ENCODE measurements at regions not wholly inside any gene's neighbourhood (a gene's known extent, or its start where the extent isn't known, plus 50 kb on each side); places are given as distances from the start of the nearest gene placed in this dataset.
A peak's percentile ranks its signal among the peaks of the same experiment; 100 is the strongest.
"Not testable (repeated sequence)": the region's sequence is repeated elsewhere in the genome, so short reads cannot be mapped to it uniquely, and the experiment has no call there.

GRCh38 chr2:64276417-64277095 is 132.3 kb upstream of the PELI1 start:
- DNase-seq (ENCODE audit: low spot score, unreplicated experiment): no peak
- no peak overlapping the region for H3K4me3 Mint-ChIP-seq (ENCODE audit: low read depth)
- peaks cover 17% of the 10 kb centered on the region for H3K4me1 Mint-ChIP-seq (ENCODE audit: low read depth)

GRCh38 chr2:64277101-64277849 is 133.1 kb upstream of the PELI1 start:
- H3K36me3 Mint-ChIP-seq (ENCODE audit: insufficient read depth): no peaks in the 10 kb centered on the region

More at GRCh38 chr2:64276417-64277095, 132.3 kb upstream of the PELI1 start:
- TF ChIP-seq CTCF (IDR thresholded peaks at IDR 0.05; ENCODE audit: unreplicated experiment): no peak
- Mint-ChIP-seq H3K36me3 (ENCODE audit: insufficient read depth) (no peaks in the 10 kb centered on the region), H3K9me3 (ENCODE audit: low read depth) (no peaks in the 10 kb centered on the region), H3K27ac (peak overlapping the region; percentile 56), H3K27me3 (no peaks in the 10 kb centered on the region)

DNA sequence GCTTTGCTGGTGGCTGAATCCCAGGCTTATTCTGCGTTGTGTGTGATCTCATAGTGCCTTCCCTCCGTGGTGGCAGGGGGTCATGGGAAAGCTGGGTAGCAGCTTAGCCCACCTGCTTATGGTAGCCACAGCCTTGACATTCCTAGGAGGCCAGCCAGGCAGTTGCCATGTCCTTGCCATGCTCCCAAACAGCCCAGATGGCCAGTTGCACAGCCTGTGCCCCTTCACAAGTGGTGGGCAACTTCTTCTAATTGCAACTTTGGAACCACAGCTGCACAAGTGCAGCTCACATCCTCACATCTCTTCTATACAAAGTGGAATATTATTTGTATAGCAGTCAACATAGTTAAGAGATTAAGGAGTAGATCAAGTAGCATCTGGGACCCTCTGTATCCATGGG is 136.6 kb upstream of the PELI1 start:
- DNase-seq (ENCODE audit: low spot score, unreplicated experiment); H3K36me3 Mint-ChIP-seq (ENCODE audit: insufficient read depth); H3K27ac Mint-ChIP-seq: not testable (repeated sequence)

More at GRCh38 chr2:64277101-64277849, 133.1 kb upstream of the PELI1 start:
- Mint-ChIP-seq H3K9me3 (ENCODE audit: low read depth) (no peaks in the 10 kb centered on the region), H3K4me3 (ENCODE audit: low read depth) (no peak overlapping the region), H3K27me3 (no peaks in the 10 kb centered on the region), H3K27ac (peak overlapping the region; percentile 56), H3K4me1 (ENCODE audit: low read depth) (peaks cover 16% of the 10 kb centered on the region)
- no peak for TF ChIP-seq CTCF (IDR thresholded peaks at IDR 0.05; ENCODE audit: unreplicated experiment)
- DNase-seq (ENCODE audit: low spot score, unreplicated experiment): no peak

DNA sequence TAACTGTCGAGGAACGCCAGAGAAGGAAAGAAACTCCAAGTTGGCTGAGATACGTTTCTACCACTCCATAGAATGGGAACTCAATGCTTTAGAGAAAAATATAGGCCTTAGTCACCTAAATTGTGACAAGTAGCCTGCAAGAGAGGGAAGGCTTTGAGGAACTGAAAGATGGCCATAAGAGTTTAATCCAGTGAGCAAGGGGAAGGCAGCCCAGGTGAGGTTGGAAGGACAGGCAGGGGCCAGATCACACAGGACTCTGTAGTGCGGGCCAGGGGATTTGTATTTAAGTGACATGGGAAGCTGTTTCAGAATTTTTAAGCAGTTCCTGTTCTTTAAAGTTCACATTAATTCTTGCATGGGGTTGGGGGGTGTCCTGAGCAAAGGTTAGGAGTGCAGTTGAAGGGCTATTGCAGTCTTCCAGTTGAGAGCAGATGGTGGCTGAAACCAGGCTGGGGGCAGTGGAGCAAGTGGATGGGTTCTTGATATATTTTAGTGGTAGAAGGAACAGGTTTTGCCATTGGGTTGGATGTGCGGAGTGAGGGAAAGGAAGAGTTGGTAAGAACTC is 138.9 kb upstream of the PELI1 start:
- H3K27ac Mint-ChIP-seq: no peak overlapping the region
- no peak for DNase-seq (ENCODE audit: low spot score, unreplicated experiment)
- no peaks in the 10 kb centered on the region for H3K27me3 Mint-ChIP-seq
- no peak overlapping the region for H3K4me3 Mint-ChIP-seq (ENCODE audit: low read depth)
- no peak for TF ChIP-seq CTCF (IDR thresholded peaks at IDR 0.05; ENCODE audit: unreplicated experiment)
- no peaks in the 10 kb centered on the region for H3K36me3 Mint-ChIP-seq (ENCODE audit: insufficient read depth)
- H3K9me3 Mint-ChIP-seq (ENCODE audit: low read depth): no peaks in the 10 kb centered on the region
- H3K4me1 Mint-ChIP-seq (ENCODE audit: low read depth): no peaks in the 10 kb centered on the region

More for the DNA sequence above, 136.6 kb upstream of the PELI1 start:
- H3K27me3 Mint-ChIP-seq; H3K9me3 Mint-ChIP-seq (ENCODE audit: low read depth); H3K4me1 Mint-ChIP-seq (ENCODE audit: low read depth); H3K4me3 Mint-ChIP-seq (ENCODE audit: low read depth): not testable (repeated sequence)

DNA sequence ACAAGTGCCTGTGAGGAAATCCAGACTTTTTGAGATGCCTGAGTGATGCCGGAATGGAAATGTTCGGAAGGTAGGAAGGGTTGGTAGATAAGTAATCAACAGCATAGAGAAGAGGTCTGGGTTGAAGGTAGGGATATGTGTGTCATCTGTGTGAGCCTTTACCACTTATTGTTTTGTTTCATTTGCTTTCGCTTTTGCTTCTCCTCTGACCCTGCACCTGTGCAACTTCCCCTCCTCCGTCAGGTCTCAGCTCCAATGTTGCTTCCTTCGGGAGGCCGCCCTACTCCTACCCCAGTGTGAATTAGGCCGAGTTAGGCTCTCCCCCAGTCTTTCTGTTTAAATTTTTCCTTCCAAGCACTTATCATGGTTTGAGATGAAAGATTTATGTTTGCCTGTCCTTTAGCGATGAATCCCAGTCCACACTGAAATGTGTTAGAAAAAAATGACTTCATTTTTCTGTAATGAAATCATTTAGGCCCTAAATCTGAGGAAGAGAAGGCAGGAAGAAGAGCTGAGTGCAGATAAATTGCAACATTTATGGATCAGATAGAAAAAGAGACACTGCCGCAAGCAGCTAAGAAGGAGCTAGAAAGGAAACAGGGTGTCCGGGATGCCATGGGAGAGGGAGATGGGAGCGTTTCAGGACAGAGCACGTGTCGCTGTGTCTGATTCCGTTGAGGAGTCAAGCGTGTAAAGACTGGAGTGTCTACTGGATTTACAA is 139.6 kb upstream of the PELI1 start:
- Mint-ChIP-seq H3K36me3 (ENCODE audit: insufficient read depth) (no peaks in the 10 kb centered on the region), H3K4me3 (ENCODE audit: low read depth) (no peak overlapping the region), H3K27ac (no peak overlapping the region), H3K27me3 (no peaks in the 10 kb centered on the region), H3K4me1 (ENCODE audit: low read depth) (no peaks in the 10 kb centered on the region), H3K9me3 (ENCODE audit: low read depth) (no peaks in the 10 kb centered on the region)
- no peak for DNase-seq (ENCODE audit: low spot score, unreplicated experiment)
- no peak for TF ChIP-seq CTCF (IDR thresholded peaks at IDR 0.05; ENCODE audit: unreplicated experiment)
